ENCODE measurements at regions not wholly inside any gene's neighbourhood (a gene's known extent, or its start where the extent isn't known, plus 50 kb on each side); places are given as distances from the start of the nearest gene placed in this dataset.
"Not testable (repeated sequence)": the region's sequence is repeated elsewhere in the genome, so short reads cannot be mapped to it uniquely, and the experiment has no call there.

DNA sequence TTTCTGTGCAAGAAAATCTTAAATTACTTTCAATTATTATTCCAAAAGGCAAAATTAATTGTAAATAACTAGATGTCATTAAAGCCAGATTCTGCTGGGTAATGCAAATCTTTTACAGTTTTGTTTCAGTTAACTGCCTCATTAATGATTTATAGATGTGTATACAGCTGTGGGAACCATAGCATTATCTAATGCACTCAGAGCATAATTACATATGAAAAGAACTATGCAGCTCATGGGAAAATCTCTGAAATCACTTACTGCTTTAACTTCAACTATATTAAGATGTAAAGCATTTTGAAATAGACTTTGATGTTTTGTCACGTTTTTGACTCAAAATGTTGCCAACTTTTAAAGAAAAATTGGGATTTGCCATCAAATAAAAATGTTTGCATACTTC lies 630.3 kb upstream of the KLHL4 start:
- DNase-seq: no peak

DNA sequence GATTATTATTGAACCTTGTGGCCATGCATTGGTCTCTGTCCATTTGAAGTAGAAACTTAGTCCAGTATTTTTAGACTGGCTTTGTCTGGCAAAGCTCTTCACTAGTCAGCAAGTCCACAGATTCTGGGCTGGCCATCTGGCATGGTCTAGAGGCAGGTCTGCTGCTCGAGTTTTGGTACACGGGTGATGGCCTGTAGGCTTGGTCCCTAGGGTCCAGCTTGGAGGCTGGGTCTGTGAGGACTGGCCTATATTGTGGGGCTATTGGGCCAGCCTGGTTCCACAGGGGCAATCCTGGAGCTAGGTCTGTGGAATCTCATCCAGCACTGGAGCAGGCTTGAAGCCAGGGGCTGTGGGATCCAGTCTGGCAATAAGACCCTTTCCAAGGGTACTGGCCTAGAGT lies 607.6 kb upstream of the KLHL4 start:
- no peak for DNase-seq

- DNase-seq: no peak
These were observed 606.8 kb upstream of the KLHL4 start for GRCh38 chrX:86910602-86911311.

GRCh38 chrX:86914569-86914968 lies 603.0 kb upstream of the KLHL4 start:
- DNase-seq: no peak

DNA sequence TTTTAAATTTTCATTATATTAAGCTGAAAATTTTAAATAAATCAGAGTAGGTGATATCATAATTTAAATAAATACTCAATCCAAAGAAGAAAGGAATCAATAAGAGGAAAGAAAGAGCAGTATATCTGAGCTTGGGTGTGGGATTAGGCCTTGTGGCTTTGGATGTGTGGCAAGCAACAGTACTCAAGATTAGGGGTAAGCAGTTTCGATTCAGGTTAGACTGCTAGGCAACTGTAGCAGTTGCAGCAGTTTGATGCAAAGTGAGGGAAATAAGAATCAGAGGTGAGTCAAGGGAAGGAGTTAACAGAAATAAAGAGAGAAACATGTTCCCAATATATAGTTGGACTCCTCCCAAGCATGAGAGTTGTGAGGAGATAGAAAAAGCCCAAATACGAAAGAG lies 599.6 kb upstream of the KLHL4 start:
- DNase-seq: no peak

GRCh38 chrX:86930419-86930818 lies 587.2 kb upstream of the KLHL4 start:
- DNase-seq: no peak

DNA sequence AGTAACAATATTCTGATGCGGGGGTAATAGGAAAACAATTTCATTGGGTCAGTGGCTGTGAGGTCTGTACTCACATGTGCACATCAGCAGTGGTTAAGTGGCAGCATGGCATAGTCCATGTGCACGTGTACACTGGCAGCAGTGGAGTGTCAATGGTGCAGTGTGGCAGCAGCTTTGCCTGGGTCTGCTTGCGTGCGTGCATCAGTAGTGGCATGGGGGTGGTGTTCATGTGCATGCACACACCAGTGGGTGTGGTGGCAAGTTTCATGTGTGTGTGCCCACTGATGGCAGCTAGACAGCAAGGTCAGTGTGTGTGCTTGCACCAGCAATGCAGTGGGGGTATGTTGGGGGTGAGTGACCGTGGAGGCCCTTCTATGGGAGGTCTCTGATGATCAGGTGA lies 581.6 kb upstream of the KLHL4 start:
- no peak for DNase-seq

DNA sequence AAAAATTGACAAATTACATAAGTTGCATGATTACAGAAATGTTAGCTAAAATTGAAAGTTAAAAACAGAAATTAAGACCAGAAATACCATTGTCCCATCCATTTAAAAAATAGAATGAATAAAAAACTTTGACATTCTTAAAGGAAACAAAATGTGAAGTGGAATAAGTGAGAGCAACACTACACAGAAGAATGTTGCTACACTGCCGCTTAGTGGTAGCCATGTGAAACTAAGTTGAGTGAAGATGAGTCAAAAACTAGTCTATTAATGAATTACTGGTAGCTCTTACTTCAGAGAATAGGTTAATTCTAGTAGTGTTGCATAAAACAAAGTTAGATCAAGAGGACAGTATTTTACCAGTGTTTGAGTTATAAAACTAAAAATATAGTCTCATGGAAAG lies 571.0 kb upstream of the KLHL4 start:
- DNase-seq: peak; percentile 5 to 50

GRCh38 chrX:86964321-86964720 lies 553.3 kb upstream of the KLHL4 start:
- DNase-seq: no peak

DNA sequence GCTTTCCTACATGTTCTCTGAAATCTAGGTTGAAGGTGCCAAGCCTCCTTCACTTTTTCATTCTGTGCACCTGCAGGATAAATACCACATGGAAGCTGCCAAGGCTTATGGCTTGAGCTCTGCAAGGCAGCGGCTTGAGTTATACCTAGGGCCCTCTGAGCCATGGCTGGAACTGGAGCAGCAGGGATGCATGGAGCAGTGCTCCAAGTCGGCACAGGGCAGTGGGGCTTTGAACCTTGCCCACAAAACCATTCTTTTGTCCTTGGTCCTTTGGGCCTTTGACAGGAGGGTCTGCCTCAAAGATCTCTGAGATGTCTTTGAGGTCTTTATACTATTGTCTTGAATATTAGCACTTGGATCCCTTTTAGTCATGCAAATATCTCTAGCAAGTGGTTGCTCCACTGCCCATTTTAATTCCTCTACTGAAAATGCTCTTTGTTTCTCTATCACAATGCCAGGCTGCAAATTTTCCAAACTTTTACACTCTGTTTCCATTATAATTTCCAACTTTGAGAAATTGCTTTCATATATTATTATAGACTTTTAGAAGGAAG lies 536.2 kb upstream of the KLHL4 start:
- DNase-seq: no peak

- not testable (repeated sequence) for DNase-seq
These were observed 530.3 kb upstream of the KLHL4 start for GRCh38 chrX:86987351-86987750.

DNA sequence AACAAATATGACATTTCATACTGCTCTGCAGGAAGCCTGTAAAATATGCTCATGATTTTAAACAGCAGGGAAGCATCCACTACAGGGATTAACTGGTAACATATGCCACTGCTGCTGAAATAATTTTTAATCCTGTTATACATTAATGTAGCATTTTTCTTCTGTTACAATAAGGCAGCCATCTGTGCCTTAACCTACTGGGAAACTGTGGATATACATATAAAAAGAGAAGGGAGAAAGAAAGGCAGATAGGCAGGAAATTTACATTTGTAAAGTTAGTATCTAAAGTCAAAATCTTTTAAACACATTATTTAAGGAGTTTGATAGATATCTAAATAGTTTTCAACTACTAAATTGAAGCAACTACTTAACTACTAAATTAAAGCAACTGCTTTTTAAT lies 514.6 kb upstream of the KLHL4 start:
- DNase-seq: no peak

- DNase-seq: no peak
These were observed 512.4 kb upstream of the KLHL4 start for GRCh38 chrX:87005183-87005582.

- DNase-seq: no peak
These were observed 511.7 kb upstream of the KLHL4 start for GRCh38 chrX:87005885-87006284.

- no peak for DNase-seq
These were observed 511.0 kb upstream of the KLHL4 start for GRCh38 chrX:87006561-87006960.

DNA sequence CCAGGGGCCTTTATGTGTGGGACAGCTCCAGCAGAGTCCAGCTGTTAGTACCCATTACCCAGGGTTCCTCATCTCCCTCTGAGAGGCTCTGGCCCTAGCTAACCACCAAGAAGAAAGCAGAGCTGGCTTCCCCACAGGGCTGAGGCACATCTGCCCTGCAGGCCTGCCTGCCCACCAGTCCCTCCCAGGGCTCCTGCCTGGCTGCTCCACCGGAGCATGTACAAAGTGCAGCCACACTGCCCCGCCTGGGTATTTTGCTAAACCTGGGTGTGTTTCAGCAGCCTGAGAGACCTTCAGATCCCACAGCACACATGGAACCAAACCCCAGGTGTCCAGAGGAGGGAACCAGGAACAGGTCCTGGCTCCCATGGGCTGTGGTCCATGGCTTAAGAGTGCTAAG lies 500.4 kb upstream of the KLHL4 start:
- DNase-seq: no peak

GRCh38 chrX:87033115-87033514 lies 484.5 kb upstream of the KLHL4 start:
- not testable (repeated sequence) for DNase-seq

DNA sequence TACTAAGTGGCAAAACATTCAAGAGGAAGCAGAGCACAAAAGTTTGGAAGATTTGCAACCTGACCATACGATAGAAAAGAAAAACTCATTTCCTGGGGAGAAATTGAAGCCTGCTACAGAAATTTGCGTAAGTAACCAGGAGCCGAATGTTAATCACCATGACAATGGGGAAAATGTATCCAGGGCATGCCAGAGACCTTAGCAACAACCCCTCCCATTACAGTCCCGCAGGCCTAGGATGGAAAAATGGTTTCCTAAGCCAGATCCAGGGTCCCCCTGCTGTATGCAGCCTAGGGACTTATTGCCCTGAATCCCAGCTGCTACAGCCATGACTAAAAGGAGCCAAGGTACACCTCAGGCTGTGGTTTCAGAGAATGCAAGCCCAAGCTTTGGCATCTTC lies 472.2 kb upstream of the KLHL4 start:
- DNase-seq: no peak

- no peak for DNase-seq
These were observed 468.0 kb upstream of the KLHL4 start for GRCh38 chrX:87049567-87049966.

DNA sequence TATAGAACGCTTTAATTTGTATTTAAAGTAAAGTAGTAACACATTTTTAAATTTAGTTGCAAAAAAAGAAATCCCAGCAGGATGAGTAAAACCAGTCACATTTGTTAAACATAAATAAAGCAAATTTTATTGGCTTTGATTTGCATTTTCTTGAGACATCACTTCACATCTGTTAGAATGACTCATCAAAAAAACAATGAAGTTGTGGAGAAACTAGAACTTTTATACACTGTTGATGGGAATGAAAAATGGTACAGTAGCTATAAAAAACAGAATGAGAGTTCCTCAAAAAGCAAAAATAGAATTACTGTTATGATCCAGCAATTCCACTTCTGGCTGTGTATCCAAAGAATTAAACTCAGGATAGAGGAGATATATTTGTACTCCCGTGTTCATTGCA lies 454.0 kb upstream of the KLHL4 start:
- no peak for DNase-seq

DNA sequence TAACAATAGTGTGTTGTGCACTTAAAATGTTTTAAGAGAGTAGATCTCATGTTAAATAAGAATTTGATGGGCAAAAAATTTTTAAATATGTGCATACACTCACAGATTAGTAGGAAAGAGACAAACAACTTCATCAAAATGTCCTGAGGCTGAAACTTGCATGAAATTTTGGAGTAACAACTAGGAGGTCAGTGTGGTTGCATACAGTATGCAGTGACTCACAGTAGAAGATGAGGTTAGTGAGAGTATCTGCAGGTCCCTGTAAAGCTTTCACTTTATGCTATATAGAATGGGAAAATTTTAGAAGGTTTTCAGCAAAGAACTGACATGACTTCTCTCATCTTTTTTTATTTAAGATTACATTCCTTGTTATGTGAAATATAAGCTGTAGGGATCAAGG lies 453.1 kb upstream of the KLHL4 start:
- DNase-seq: no peak

DNA sequence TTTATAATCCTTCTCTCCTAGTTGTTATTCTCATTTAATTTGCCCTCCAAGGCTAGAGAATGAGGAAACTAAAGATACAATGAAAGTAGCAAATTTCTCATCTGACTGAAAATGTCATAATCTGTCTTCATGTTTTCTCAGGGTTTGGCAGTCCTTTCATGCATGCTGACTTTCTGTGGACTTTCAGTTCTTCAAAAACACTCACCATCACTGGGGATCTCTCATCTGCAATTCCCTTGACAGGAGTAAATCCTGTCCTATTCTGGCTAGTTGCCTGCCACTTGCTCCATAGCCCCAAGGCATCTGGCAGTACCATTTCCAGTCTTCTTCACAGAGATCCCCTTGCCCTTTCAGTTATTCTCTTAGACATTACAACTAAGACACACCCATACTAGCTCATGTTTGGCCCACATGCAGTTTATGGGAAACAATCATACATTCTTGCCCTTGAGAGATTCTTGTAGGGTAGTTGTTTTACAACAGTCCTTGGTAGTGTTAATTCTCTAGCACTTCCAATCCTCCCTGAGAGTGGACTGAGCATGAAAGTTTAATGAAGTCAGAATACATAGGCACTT lies 449.7 kb upstream of the KLHL4 start:
- no peak for DNase-seq

GRCh38 chrX:87078231-87078630 lies 439.4 kb upstream of the KLHL4 start:
- DNase-seq: no peak

DNA sequence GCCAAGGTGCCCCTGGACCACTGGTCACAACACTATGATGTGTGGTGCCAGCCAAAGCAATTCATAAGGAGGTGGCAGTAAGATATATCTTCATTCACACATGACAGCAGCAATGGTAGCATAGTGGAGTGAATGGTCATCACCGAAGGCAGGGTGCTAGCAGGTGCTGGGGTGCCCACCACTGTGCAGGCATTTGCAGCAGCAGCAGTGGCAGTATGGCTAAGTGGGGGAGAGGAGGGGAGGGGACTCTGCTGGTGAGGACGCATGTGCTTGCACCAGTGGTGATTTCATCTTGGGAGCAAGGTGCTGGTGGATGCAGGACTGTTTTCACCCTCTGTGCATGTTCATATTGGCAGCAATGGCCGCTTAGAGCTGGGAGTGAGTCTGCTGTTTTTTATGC lies 419.1 kb upstream of the KLHL4 start:
- no peak for DNase-seq

GRCh38 chrX:87105131-87105530 lies 412.5 kb upstream of the KLHL4 start:
- no peak for DNase-seq
